Gastroesophageal sphincter (tissue), 3 donors: ENCODE measurements at regions not wholly inside any gene's neighbourhood (a gene's known extent, or its start where the extent isn't known, plus 50 kb on each side); places are given as distances from the start of the nearest gene placed in this dataset.

ENCODE experiments used
- POLR2AphosphoS5 ChIP-seq: sonication (generic); formaldehyde crosslinking; IDR thresholded peaks from one replicate; pipeline ENCODE4 v1.6.1; 2017; ENCODE audit warnings: antibody characterized with exemption
- TF ChIP-seq, protein P1 (sequence below), 4 experiments: fragments of 200-600 bp in 2 of 4; fragments of 450-650 bp in 2 of 4; sonication (generic) in 1 of 4; IDR thresholded peaks; one replicate each; pipeline ENCODE4 v1.5.1; 2017 to 2019; ENCODE audit warnings: antibody characterized with exemption in 4 of 4, mild to moderate bottlenecking in 2 of 4, moderate library complexity in 2 of 4

DNA sequence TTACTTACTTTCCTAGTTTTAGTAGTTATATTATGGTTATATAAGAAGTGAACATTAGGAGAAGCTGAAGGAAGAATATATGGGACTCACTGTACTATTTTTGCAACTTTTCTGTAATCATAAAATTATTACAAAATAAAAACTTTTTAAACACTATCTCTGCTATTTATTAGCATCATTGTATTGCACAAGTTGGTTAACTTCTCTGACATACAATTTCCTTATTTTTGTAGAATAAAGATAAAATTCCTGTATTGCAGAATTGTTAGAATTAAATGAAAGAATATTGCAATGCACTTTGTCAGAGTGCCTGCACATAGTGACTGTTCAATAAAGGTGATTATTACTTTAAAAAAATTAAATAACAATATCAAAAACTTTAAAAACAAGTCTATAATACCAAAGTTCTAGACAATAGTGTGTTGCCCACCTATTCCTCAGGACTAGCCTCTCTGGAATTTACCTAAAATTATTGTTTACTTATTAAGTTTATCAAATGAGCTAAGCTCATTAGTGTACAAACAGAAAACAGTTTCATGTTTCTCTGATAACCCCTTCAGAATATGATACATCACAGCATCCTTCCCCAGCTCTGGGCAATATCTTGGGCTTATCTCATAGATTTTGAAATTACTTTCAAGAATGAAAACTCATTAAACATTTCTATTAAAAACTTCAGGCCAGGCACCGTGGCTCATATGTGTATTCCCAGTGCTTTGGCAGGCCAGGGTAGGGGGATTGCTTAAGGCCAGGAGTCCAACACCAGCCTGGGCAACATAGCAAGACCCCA is 77.4 kb upstream of the TMPO start:
- TF ChIP-seq POLR2AphosphoS5: no peak
- TF ChIP-seq, protein P1, sequence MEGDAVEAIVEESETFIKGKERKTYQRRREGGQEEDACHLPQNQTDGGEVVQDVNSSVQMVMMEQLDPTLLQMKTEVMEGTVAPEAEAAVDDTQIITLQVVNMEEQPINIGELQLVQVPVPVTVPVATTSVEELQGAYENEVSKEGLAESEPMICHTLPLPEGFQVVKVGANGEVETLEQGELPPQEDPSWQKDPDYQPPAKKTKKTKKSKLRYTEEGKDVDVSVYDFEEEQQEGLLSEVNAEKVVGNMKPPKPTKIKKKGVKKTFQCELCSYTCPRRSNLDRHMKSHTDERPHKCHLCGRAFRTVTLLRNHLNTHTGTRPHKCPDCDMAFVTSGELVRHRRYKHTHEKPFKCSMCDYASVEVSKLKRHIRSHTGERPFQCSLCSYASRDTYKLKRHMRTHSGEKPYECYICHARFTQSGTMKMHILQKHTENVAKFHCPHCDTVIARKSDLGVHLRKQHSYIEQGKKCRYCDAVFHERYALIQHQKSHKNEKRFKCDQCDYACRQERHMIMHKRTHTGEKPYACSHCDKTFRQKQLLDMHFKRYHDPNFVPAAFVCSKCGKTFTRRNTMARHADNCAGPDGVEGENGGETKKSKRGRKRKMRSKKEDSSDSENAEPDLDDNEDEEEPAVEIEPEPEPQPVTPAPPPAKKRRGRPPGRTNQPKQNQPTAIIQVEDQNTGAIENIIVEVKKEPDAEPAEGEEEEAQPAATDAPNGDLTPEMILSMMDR (IDR thresholded peaks at IDR 0.05): no peak
